MM.1S (cell line): ENCODE measurements at regions not wholly inside any gene's neighbourhood (a gene's known extent, or its start where the extent isn't known, plus 50 kb on each side); places are given as distances from the start of the nearest gene placed in this dataset.

Experiments
- DNase-seq: peaks from one replicate; pipeline ENCODE4 v3.0.0-alpha.2; 2015
- H2AFZ ChIP-seq: fragments of 300-600 bp; sonication (generic); 2 replicates; pipeline ENCODE4 v1.6.0; 2016; ENCODE audit warnings: antibody characterized with exemption, low read length
- H3F3A ChIP-seq: fragments of 300-600 bp; sonication (generic); 2 replicates; pipeline ENCODE4 v1.6.1; 2016; ENCODE audit warnings: mild to moderate bottlenecking, antibody characterized with exemption, low read length, moderate library complexity, mixed read lengths; ENCODE audit not compliant: insufficient read depth
- H3K27ac ChIP-seq: fragments of 300-600 bp; sonication (generic); 2 replicates; pipeline ENCODE4 v1.5.1; 2016; ENCODE audit warnings: mild to moderate bottlenecking, low read length
- H3K27me3 ChIP-seq: fragments of 300-600 bp; sonication (generic); replicated peaks from 2 replicates; pipeline ENCODE4 v1.6.0; 2016; ENCODE audit warnings: low read length; ENCODE audit not compliant: insufficient read depth
- H3K36me3 ChIP-seq: fragments of 300-600 bp; sonication (generic); replicated peaks from 2 replicates; pipeline ENCODE4 v1.6.1; 2016; ENCODE audit warnings: mild to moderate bottlenecking, low read length, mixed read lengths; ENCODE audit not compliant: insufficient read depth
- H3K4me1 ChIP-seq: fragments of 300-600 bp; sonication (generic); 2 replicates; pipeline ENCODE4 v1.6.1; 2016; ENCODE audit warnings: low read length, mixed read lengths
- H3K4me2 ChIP-seq: fragments of 300-600 bp; sonication (generic); 2 replicates; pipeline ENCODE4 v1.6.0; 2016; ENCODE audit warnings: low read depth, low read length
- H3K4me3 ChIP-seq: fragments of 300-600 bp; sonication (generic); 2 replicates; pipeline ENCODE4 v1.5.1; 2016; ENCODE audit warnings: low read length, mixed read lengths
- H3K79me2 ChIP-seq: fragments of 300-600 bp; sonication (generic); 2 replicates; pipeline ENCODE4 v1.6.1; 2016; ENCODE audit warnings: mixed run types, low read length, mixed read lengths
- H3K9ac ChIP-seq: fragments of 300-600 bp; sonication (generic); 2 replicates; pipeline ENCODE4 v1.6.1; 2016; ENCODE audit warnings: low read length, mixed read lengths
- H3K9me2 ChIP-seq: fragments of 300-600 bp; sonication (generic); replicated peaks from 2 replicates; pipeline ENCODE4 v1.6.1; 2016; ENCODE audit warnings: mild to moderate bottlenecking, low read length, mixed read lengths; ENCODE audit not compliant: insufficient read depth
- H3K9me3 ChIP-seq: fragments of 300-600 bp; sonication (generic); replicated peaks from 2 replicates; pipeline ENCODE4 v1.6.1; 2016; ENCODE audit warnings: mild to moderate bottlenecking, low read length, mixed read lengths; ENCODE audit not compliant: insufficient read depth
- H4K20me1 ChIP-seq: fragments of 300-600 bp; sonication (generic); 2 replicates; pipeline ENCODE4 v1.6.1; 2016; ENCODE audit warnings: mild to moderate bottlenecking, low read length, moderate library complexity, mixed read lengths; ENCODE audit not compliant: insufficient read depth
- EZH2 ChIP-seq: fragments of 300-600 bp; sonication (generic); optimal IDR thresholded peaks from 2 replicates; pipeline ENCODE3; 2017; ENCODE audit warnings: low read depth, mild to moderate bottlenecking, antibody characterized with exemption, low read length, mixed read lengths
- EZH2phosphoT487 ChIP-seq: fragments of 300-600 bp; sonication (generic); IDR thresholded peaks from 2 replicates; pipeline ENCODE4 v1.6.1; 2018; ENCODE audit warnings: antibody characterized with exemption, low read length
- TF ChIP-seq, protein P1 (sequence below): fragments of 300-600 bp; sonication (generic); IDR thresholded peaks from 2 replicates; pipeline ENCODE4 v1.5.1; 2016; ENCODE audit warnings: antibody characterized with exemption, low read length, mixed read lengths

DNA sequence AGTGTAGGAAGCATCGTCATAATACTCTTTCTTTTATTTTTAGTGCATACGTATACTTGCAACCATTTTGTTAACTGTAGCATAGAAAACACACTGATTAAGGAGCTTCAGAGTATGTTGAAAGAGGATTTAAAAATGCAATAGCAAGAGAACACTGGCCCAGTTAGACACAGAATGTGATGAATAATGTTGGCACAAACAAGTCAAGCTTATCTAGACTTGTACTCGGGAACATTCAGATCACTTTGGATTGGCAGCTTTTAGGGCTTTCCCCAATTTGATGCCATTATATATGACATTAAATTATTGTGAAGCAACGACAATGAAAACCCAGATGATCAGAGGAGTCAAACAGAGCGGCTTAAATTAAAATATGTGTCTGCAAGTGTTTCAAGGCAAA lies 468.1 kb downstream of the PRKD1 start:
- Histone ChIP-seq H3K27ac (no peak overlapping the region), H2AFZ (no peak overlapping the region), H3K4me1 (no peaks in the 10 kb centered on the region), H3K27me3 (no peaks in the 10 kb centered on the region), H3K4me3 (no peak overlapping the region), H3K4me2 (no peak overlapping the region), H3K9me2 (no peaks in the 10 kb centered on the region), H3K9me3 (no peaks in the 10 kb centered on the region), H3K36me3 (no peaks in the 10 kb centered on the region), H3F3A (no peaks in the 10 kb centered on the region), H4K20me1 (no peaks in the 10 kb centered on the region), H3K79me2 (no peaks in the 10 kb centered on the region), H3K9ac (no peak overlapping the region)
- TF ChIP-seq EZH2phosphoT487: no peak
- TF ChIP-seq EZH2: no peak
- TF ChIP-seq, protein P1, sequence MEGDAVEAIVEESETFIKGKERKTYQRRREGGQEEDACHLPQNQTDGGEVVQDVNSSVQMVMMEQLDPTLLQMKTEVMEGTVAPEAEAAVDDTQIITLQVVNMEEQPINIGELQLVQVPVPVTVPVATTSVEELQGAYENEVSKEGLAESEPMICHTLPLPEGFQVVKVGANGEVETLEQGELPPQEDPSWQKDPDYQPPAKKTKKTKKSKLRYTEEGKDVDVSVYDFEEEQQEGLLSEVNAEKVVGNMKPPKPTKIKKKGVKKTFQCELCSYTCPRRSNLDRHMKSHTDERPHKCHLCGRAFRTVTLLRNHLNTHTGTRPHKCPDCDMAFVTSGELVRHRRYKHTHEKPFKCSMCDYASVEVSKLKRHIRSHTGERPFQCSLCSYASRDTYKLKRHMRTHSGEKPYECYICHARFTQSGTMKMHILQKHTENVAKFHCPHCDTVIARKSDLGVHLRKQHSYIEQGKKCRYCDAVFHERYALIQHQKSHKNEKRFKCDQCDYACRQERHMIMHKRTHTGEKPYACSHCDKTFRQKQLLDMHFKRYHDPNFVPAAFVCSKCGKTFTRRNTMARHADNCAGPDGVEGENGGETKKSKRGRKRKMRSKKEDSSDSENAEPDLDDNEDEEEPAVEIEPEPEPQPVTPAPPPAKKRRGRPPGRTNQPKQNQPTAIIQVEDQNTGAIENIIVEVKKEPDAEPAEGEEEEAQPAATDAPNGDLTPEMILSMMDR: no peak
- DNase-seq: no peak

DNA sequence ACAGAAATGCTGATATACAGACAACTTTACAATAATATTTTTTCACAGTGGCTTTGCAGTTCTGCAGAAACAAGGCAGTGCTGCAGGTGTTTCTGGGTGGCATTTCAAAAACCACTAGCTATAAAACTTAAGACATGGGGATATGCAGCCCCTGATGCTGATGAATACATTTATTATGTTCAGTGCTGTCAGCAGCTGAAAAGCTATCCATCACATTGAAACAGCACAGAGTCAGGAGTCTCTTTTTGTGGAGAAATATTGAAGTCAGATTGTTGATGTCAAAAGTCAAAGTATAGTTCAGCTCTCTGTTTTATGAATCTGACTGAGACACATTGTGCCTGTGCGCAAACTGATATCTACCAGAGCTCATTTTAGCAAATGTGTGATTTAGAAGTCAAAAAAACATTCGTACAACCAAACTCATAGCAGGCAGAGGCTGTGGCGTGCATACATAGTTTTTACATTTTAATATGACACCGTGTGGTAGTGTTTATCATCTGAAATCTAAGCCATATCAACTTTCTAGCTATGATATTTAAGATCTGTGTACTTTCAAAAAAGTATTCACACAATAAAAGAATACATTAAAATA lies 467.6 kb downstream of the PRKD1 start:
- H4K20me1 ChIP-seq: no peaks in the 10 kb centered on the region
- TF ChIP-seq EZH2: no peak
- TF ChIP-seq, protein P1: no peak
- TF ChIP-seq EZH2phosphoT487: no peak
- H3K79me2 ChIP-seq: no peaks in the 10 kb centered on the region
- no peaks in the 10 kb centered on the region for H3K9me3 ChIP-seq
- H3K27me3 ChIP-seq: no peaks in the 10 kb centered on the region
- H3F3A ChIP-seq: no peaks in the 10 kb centered on the region
- no peak overlapping the region for H3K4me3 ChIP-seq
- no peaks in the 10 kb centered on the region for H3K4me1 ChIP-seq
- no peak overlapping the region for H2AFZ ChIP-seq
- H3K27ac ChIP-seq: no peak overlapping the region
- H3K4me2 ChIP-seq: no peak overlapping the region
- no peak overlapping the region for H3K9ac ChIP-seq
- H3K36me3 ChIP-seq: no peaks in the 10 kb centered on the region
- H3K9me2 ChIP-seq: no peaks in the 10 kb centered on the region
- no peak for DNase-seq

DNA sequence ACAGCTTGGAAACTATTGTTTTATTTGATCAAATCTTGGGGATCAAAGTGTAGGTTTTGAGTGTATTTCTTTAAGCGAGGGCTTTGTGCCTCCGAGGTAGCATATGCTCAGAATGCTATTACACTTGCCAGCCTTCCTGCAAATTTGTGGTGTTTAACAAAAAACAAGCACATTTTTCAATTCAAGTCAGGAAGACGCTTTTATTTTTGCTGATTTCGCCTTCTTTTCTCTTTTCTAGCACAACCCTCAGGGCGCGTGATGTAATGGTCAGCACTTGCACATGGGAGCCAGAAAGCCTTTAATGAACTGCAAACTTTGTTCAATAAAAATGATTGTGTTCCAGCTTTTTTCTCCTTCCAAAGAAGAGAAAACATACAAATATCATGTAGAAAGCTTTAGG lies 466.5 kb downstream of the PRKD1 start:
- no peaks in the 10 kb centered on the region for H3K9me2 ChIP-seq
- no peaks in the 10 kb centered on the region for H3K79me2 ChIP-seq
- no peaks in the 10 kb centered on the region for H4K20me1 ChIP-seq
- no peaks in the 10 kb centered on the region for H3K4me1 ChIP-seq
- no peaks in the 10 kb centered on the region for H3K9me3 ChIP-seq
- no peak overlapping the region for H3K4me3 ChIP-seq
- H3K36me3 ChIP-seq: no peaks in the 10 kb centered on the region
- no peaks in the 10 kb centered on the region for H3K27me3 ChIP-seq
- H3K9ac ChIP-seq: no peak overlapping the region
- no peak for DNase-seq
- H3F3A ChIP-seq: no peaks in the 10 kb centered on the region
- no peak overlapping the region for H2AFZ ChIP-seq
- TF ChIP-seq, protein P1: no peak
- TF ChIP-seq EZH2 (no peak), EZH2phosphoT487 (no peak)
- H3K27ac ChIP-seq: no peak overlapping the region
- no peak overlapping the region for H3K4me2 ChIP-seq
